ENCODE measurements at regions not wholly inside any gene's neighbourhood (a gene's known extent, or its start where the extent isn't known, plus 50 kb on each side); places are given as distances from the start of the nearest gene placed in this dataset.

DNA sequence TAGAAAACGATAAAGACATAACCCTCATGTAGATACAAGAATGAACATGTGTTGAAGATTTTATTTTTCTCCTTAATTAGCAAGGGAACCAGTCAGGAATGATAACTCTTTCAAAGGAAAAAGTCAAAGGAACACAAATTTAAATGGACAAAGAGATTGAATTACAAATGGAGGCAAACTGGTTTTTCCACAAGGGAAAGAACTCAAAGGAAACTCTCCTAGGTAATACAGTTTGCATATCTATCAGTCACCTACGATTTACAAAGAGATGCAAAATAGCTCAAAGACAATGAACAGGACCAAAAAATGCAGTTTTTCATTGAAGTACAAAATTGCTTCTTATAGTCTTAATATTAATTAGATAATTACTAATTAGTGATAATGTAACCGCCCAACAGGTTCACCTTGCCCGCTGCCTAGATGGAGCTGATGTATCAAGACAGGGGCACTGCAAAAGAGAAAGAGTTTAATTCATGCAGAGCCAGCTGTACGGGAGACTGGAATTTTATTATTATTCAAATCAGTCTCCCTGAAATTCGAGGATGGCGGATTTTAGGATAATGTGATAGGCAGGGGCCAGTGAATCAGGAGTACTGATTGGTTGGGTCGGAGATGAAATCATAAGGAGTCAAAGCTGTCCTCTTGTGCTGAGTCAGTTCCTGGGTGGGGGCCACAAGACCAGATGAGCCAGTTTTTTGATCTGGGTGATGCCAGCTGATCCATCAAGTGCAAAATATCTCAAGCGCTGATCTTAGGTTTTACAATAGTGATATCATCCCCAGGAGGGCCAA, 151.0 kb downstream of the TMEM17 start:
- Histone ChIP-seq H3K36me3 (no peaks in the 10 kb centered on the region), H3K4me3 (no peak overlapping the region), H3K4me1 (no peaks in the 10 kb centered on the region), H3K27me3 (no peaks in the 10 kb centered on the region), H3K27ac (no peak overlapping the region), H3K9me3 (no peaks in the 10 kb centered on the region)
- DNase-seq (ENCODE audit: extremely low spot score in 2 of 2): no peak
- TF ChIP-seq, protein P1, sequence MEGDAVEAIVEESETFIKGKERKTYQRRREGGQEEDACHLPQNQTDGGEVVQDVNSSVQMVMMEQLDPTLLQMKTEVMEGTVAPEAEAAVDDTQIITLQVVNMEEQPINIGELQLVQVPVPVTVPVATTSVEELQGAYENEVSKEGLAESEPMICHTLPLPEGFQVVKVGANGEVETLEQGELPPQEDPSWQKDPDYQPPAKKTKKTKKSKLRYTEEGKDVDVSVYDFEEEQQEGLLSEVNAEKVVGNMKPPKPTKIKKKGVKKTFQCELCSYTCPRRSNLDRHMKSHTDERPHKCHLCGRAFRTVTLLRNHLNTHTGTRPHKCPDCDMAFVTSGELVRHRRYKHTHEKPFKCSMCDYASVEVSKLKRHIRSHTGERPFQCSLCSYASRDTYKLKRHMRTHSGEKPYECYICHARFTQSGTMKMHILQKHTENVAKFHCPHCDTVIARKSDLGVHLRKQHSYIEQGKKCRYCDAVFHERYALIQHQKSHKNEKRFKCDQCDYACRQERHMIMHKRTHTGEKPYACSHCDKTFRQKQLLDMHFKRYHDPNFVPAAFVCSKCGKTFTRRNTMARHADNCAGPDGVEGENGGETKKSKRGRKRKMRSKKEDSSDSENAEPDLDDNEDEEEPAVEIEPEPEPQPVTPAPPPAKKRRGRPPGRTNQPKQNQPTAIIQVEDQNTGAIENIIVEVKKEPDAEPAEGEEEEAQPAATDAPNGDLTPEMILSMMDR (IDR thresholded peaks at IDR 0.05): no peak
- TF ChIP-seq POLR2A (IDR thresholded peaks at IDR 0.05) (no peak), POLR2AphosphoS5 (IDR thresholded peaks at IDR 0.05; ENCODE audit: insufficient read depth in 1 of 2, low read depth in 1 of 2) (no peak)
- intact Hi-C loops (cut with DNase I): no loop called here

DNA sequence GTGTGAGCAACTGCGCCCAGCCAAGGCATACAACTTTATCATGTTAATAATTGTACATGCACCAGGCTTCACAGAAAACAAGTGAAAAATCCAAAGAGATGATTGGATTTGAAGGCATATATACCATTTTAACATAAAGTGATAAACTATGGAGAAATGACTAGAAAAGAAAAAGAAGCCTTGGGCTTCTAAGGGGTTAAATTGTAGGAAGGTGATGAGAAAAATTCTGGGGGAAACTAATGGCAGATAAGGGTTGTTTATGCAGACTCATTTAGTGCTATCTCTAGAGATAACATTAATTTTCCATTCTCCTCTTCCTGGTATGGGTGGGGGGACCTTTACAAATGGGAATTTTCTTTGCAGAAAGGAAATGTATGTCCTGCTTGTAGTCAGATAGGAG, 154.0 kb downstream of the TMEM17 start:
- intact Hi-C loops (cut with DNase I): no loop called here
- no peaks in the 10 kb centered on the region for H3K4me1 ChIP-seq
- H3K36me3 ChIP-seq: no peaks in the 10 kb centered on the region
- DNase-seq (ENCODE audit: extremely low spot score in 2 of 2): no peak
- TF ChIP-seq POLR2AphosphoS5 (IDR thresholded peaks at IDR 0.05; ENCODE audit: insufficient read depth in 1 of 2, low read depth in 1 of 2): no peak
- TF ChIP-seq POLR2A (IDR thresholded peaks at IDR 0.05): no peak
- TF ChIP-seq, protein P1 (IDR thresholded peaks at IDR 0.05): no peak
- H3K9me3 ChIP-seq: no peaks in the 10 kb centered on the region
- H3K27me3 ChIP-seq: no peaks in the 10 kb centered on the region
- H3K27ac ChIP-seq: no peak overlapping the region
- no peak overlapping the region for H3K4me3 ChIP-seq

DNA sequence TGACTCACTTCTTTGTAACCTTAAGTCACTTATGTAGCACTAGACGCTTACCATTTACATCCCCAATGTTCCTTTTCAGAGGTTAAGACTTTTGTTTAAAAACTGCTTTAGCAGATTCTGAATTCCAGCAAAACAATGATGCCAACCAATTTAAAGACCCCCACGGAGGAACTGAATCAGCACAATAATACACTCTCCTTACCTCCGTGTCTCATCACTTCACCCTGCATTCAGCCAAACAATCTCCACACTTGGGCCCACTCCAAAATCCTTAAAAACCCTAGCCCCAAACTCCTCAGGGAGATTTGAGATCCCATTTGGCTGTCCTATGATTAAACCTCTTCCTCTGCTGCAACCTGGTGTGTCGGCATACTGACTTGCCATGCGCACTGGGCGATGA, 153.9 kb downstream of the B3GNT2 start:
- H3K4me3 ChIP-seq: no peak overlapping the region
- no peaks in the 10 kb centered on the region for H3K4me1 ChIP-seq
- H3K27me3 ChIP-seq: no peaks in the 10 kb centered on the region
- H3K36me3 ChIP-seq: no peaks in the 10 kb centered on the region
- H3K27ac ChIP-seq: no peak overlapping the region
- no peaks in the 10 kb centered on the region for H3K9me3 ChIP-seq
- intact Hi-C loops (cut with DNase I): no loop called here
- TF ChIP-seq POLR2A (IDR thresholded peaks at IDR 0.05): no peak
- no peak for TF ChIP-seq POLR2AphosphoS5 (IDR thresholded peaks at IDR 0.05; ENCODE audit: insufficient read depth in 1 of 2, low read depth in 1 of 2)
- TF ChIP-seq, protein P1 (IDR thresholded peaks at IDR 0.05): no peak
- DNase-seq (ENCODE audit: extremely low spot score in 2 of 2): no peak

DNA sequence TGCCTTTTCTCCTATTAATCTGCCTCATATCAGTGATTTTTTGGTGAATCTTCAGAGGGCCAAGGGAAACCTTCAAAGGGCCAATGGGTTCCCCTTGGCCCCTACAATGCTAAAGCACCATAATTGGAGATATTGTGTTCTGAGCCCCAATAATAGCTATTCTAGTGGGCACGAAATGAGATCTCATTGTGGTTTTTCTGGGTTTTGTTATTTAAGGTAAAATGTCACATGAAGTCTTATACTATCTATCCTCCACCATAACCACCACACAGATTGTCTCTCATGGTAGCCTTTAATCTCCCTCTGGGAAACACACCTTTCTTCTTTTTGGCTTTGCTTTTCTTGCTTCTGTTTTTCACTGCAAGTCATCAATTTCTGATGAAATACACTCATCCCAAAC, 152.8 kb downstream of the B3GNT2 start:
- TF ChIP-seq, protein P1 (IDR thresholded peaks at IDR 0.05): no peak
- TF ChIP-seq POLR2A (IDR thresholded peaks at IDR 0.05) (no peak), POLR2AphosphoS5 (IDR thresholded peaks at IDR 0.05; ENCODE audit: insufficient read depth in 1 of 2, low read depth in 1 of 2) (no peak)
- no peak overlapping the region for H3K27ac ChIP-seq
- intact Hi-C loops (cut with DNase I): no loop called here

GRCh38 chr2:62347563-62348270, 151.8 kb downstream of the B3GNT2 start:
- TF ChIP-seq POLR2A (IDR thresholded peaks at IDR 0.05) (no peak), POLR2AphosphoS5 (IDR thresholded peaks at IDR 0.05; ENCODE audit: insufficient read depth in 1 of 2, low read depth in 1 of 2) (no peak)
- TF ChIP-seq, protein P1 (IDR thresholded peaks at IDR 0.05): no peak
- H3K9me3 ChIP-seq: no peaks in the 10 kb centered on the region
- no peaks in the 10 kb centered on the region for H3K4me1 ChIP-seq
- DNase-seq (ENCODE audit: extremely low spot score in 2 of 2): no peak
- H3K27me3 ChIP-seq: no peaks in the 10 kb centered on the region
- intact Hi-C loops (cut with DNase I): no loop called here
- no peak overlapping the region for H3K4me3 ChIP-seq
- no peaks in the 10 kb centered on the region for H3K36me3 ChIP-seq
- H3K27ac ChIP-seq: no peak overlapping the region

More for the DNA sequence above, 152.8 kb downstream of the B3GNT2 start:
- H3K9me3 ChIP-seq: no peaks in the 10 kb centered on the region
- H3K4me1 ChIP-seq: no peaks in the 10 kb centered on the region
- H3K36me3 ChIP-seq: no peaks in the 10 kb centered on the region
- DNase-seq (ENCODE audit: extremely low spot score in 2 of 2): no peak
- H3K4me3 ChIP-seq: no peak overlapping the region
- H3K27me3 ChIP-seq: no peaks in the 10 kb centered on the region
